Epithelial cell of esophagus (primary cell): ENCODE measurements at regions not wholly inside any gene's neighbourhood (a gene's known extent, or its start where the extent isn't known, plus 50 kb on each side); places are given as distances from the start of the nearest gene placed in this dataset.

ENCODE experiments used
- DNase-seq: peaks from one replicate; pipeline ENCODE4 v3.0.0; 2010; ENCODE audit warnings: low read depth
- H3K4me3 ChIP-seq: 2 replicates; pipeline ENCODE4 v1.5.1; 2011; ENCODE audit warnings: mild to moderate bottlenecking, low read length, control low read depth
- TF ChIP-seq, protein P1 (sequence below): IDR thresholded peaks from 2 replicates; pipeline ENCODE4 v1.5.1; 2011; ENCODE audit warnings: low read depth, mild to moderate bottlenecking, low read length, control low read depth, inconsistent platforms; ENCODE audit not compliant: insufficient read depth; ENCODE audit errors: missing control alignments

DNA sequence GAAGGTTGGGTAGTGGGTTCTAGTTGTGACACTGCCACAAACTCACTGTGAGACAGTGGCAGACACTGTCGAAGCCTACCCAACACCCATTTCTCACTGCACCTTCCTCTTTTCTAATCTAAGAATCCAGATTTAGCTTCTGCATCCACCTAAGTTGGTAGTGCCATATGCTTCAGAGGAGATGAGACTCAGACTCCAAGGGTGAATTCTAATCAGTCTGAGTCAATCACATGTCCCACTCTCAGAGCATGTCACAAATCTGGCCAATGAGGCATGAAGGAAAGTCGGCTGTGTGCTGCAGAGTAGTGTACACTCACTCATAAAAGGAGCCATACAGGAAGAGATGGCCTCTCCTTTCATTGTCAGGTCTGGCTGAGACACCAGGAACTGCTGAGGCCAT lies 102.1 kb upstream of the RAP1B start:
- TF ChIP-seq, protein P1, sequence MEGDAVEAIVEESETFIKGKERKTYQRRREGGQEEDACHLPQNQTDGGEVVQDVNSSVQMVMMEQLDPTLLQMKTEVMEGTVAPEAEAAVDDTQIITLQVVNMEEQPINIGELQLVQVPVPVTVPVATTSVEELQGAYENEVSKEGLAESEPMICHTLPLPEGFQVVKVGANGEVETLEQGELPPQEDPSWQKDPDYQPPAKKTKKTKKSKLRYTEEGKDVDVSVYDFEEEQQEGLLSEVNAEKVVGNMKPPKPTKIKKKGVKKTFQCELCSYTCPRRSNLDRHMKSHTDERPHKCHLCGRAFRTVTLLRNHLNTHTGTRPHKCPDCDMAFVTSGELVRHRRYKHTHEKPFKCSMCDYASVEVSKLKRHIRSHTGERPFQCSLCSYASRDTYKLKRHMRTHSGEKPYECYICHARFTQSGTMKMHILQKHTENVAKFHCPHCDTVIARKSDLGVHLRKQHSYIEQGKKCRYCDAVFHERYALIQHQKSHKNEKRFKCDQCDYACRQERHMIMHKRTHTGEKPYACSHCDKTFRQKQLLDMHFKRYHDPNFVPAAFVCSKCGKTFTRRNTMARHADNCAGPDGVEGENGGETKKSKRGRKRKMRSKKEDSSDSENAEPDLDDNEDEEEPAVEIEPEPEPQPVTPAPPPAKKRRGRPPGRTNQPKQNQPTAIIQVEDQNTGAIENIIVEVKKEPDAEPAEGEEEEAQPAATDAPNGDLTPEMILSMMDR, result no peak
- no peak overlapping the region for H3K4me3 ChIP-seq
- no peak for DNase-seq

DNA sequence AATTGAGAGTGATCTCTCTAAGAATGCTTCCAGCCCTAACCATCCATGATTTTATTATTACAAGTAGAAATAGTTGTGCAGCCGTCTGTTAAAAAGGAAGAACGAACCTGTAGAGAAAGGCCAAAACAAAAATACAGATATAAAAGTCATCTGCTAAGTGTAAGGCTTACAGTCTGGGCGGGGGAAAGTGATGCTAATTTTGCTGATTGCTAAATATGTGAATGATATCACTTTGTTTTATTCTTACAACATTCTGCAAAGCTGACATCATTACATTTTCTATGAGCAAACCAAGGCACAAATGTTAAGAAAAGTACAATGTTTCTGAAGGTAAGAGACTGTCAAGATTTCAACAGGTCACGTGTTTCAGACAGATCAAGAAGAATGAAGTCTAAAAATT lies 101.5 kb upstream of the RAP1B start:
- no peak for DNase-seq
- no peak overlapping the region for H3K4me3 ChIP-seq
- TF ChIP-seq, protein P1, result no peak

GRCh38 chr12:68510397-68510796 lies 100.3 kb upstream of the RAP1B start:
- peak; percentile 51 for DNase-seq

GRCh38 chr12:68514807-68515411 lies 95.8 kb upstream of the RAP1B start:
- no peak overlapping the region for H3K4me3 ChIP-seq
- TF ChIP-seq, protein P1, result no peak
- DNase-seq, result no peak

More at GRCh38 chr12:68510397-68510796, 100.3 kb upstream of the RAP1B start:
- H3K4me3 ChIP-seq, result no peak overlapping the region
- TF ChIP-seq, protein P1, result no peak

DNA sequence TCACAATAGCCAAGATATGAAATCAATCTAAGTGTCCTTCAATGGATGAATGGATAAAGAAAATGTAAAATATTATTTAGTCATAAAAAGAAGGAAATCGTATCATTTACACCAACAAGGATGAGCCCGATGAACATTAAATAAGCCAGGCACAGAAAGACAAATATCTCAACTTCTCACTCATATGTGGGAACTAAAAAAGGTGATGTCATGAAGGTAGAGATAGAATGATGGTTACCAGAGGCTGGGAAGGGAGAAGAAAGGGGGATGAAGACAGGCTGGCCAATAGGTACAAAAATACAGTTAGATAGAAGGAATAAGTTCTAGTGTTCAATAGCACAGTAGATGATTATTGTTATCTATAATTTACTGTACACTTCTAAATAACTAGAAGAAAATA lies 94.9 kb upstream of the RAP1B start:
- no peak overlapping the region for H3K4me3 ChIP-seq
- DNase-seq, result no peak
- TF ChIP-seq, protein P1, result no peak

GRCh38 chr12:68521321-68521839 lies 89.3 kb upstream of the RAP1B start:
- TF ChIP-seq, protein P1, result no peak
- H3K4me3 ChIP-seq, result no peak overlapping the region
- peak; percentile 59 for DNase-seq
